Heart right ventricle (tissue), 16 donors: ENCODE measurements at regions not wholly inside any gene's neighbourhood (a gene's known extent, or its start where the extent isn't known, plus 50 kb on each side); places are given as distances from the start of the nearest gene placed in this dataset.
A peak's percentile ranks its signal among the peaks of the same experiment; 100 is the strongest.

Source experiments
- ATAC-seq, 8 donors: fragments of 200-7000 bp; cut with Tn5 transposase; one replicate each; pipeline ENCODE4 v1.9.1; 2020; ENCODE audit warnings: mild to moderate bottlenecking in 8 of 8, moderate library complexity in 8 of 8, moderate number of reproducible peaks in 1 of 8
- DNase-seq, 2 donors: peaks; one replicate each; pipeline ENCODE4 v3.0.0-alpha.2; 2020
- H3K27ac ChIP-seq, 10 donors: fragments of 200-600 bp; sonication (generic) in 2 of 10; one replicate each; pipeline versions ENCODE4 v1.5.0 to v1.8.0; 2020 to 2022; ENCODE audit warnings: mild to moderate bottlenecking in 3 of 10
- H3K27me3 ChIP-seq, 7 donors: fragments of 200-600 bp; one replicate each; pipeline ENCODE4 v1.8.0; 2021 to 2022; ENCODE audit warnings: mild to moderate bottlenecking in 2 of 7
- H3K36me3 ChIP-seq, 9 donors: fragments of 200-600 bp; sonication (generic) in 1 of 9; one replicate each; pipeline versions ENCODE4 v1.5.0 to v1.8.0; 2020 to 2022; ENCODE audit warnings: mild to moderate bottlenecking in 2 of 9
- H3K4me1 ChIP-seq, 9 donors: fragments of 200-600 bp; sonication (generic) in 1 of 9; one replicate each; pipeline versions ENCODE4 v1.5.0 to v1.8.0; 2020 to 2022; ENCODE audit warnings: mild to moderate bottlenecking in 4 of 9
- H3K4me3 ChIP-seq, 10 donors: fragments of 200-600 bp; sonication (generic) in 2 of 10; one replicate each; pipeline versions ENCODE4 v1.5.0 to v1.8.0; 2020 to 2022; ENCODE audit warnings: mild to moderate bottlenecking in 7 of 10, moderate library complexity in 2 of 10
- H3K9me3 ChIP-seq, 11 donors: fragments of 200-600 bp in 10 of 11; sonication (generic) in 2 of 11; one replicate each; pipeline versions ENCODE4 v1.5.0 to v1.8.0; 2013 to 2022; ENCODE audit warnings: mild to moderate bottlenecking in 2 of 11, control low read depth in 1 of 11, moderate library complexity in 1 of 11
- CTCF ChIP-seq, 9 donors: fragments of 200-600 bp; sonication (generic) in 2 of 9; IDR thresholded peaks; one replicate each; pipeline versions ENCODE4 v1.5.0 to v1.8.0; 2021 to 2022; ENCODE audit warnings: antibody characterized with exemption in 9 of 9, mild to moderate bottlenecking in 5 of 9, moderate library complexity in 1 of 9
- WGBS, 2 donors: extraction: QIAGEN DNeasy Blood & Tissue Kit; methylation state at CpG; one replicate each; pipeline ENCODE4 v1.1.7; 2013; ENCODE audit warnings: inconsistent platforms in 1 of 2; 5-methylcytosine and 5-hydroxymethylcytosine counted together
- intact Hi-C, 10 donors: fragments of 100-400 bp; cut with DNase I; formaldehyde crosslinking; loops; one replicate each; pipeline versions ENCODE4 v1.11.1 to v1.14.2; 2022
- donor health status: Arrhythmogenic right ventricular cardiomyopathy.
- donor health status: ischemic (EF 13 %, LVEDD 7.1; RV severe dilation, severe dysfunction).
- donor health status: healthy with polysubstance abuse.
- donor health status: DM: no; HTN: yes; CAD: no.
- donor health status: DM: no; HTN: no; CAD: no.
- donor health status: ischemic (EF 25% LVEDD 6.9; RV normal size, moderate dysfunction).
- donor health status: ischemic (EF 25% LVEDD 5.7; RV mildly dilated, moderate dysfunction).
- donor health status: healthy.
- donor health status: DM: yes; HTN: yes; CAD: no.
- donor health status: Ischemic cardiomyopathy.
- donor health status: ischemic (EF 35%, LVEDD 5.7; RV mildly dilated, moderate dysfunction).
- donor health status: nonischemic (EF 11% LVEDD 7.7; RV severe dilation, severe dysfunction).
- donor health status: DM: yes; HTN: yes; CAD: no.
- donor health status: PGD.
- donor health status: ischemic (EF 29% LVEDD 5.4; RV normal size, mild dysfunction).
- donor health status: nonischemic (EF 23%, LVEDD 6.1; RV moderate dilation, normal function).

- peak in 4 of 8 donors; percentile 20 to 89 (median 54) for ATAC-seq
These were observed 657.2 kb downstream of the TLE1 start for GRCh38 chr9:81032030-81032572.

GRCh38 chr9:81031422-81032029 lies 657.8 kb downstream of the TLE1 start:
- TF ChIP-seq CTCF (IDR thresholded peaks at IDR 0.05) = no peak
- WGBS, 2 donors = 85 to 86% methylated on average over 7 of the region's 7 CpGs
- Histone ChIP-seq H3K9me3 (no peaks in the 10 kb centered on the region), H3K36me3 (no peaks in the 10 kb centered on the region), H3K4me3 (no peak overlapping the region), H3K27ac (no peak overlapping the region), H3K4me1 (peaks cover 0 to 14% (median 0%) of the 10 kb centered on the region in 9 donors), H3K27me3 (no peaks in the 10 kb centered on the region)
- ATAC-seq (no peak), DNase-seq (no peak)
- intact Hi-C loops = no loop called here

More at GRCh38 chr9:81032030-81032572, 657.2 kb downstream of the TLE1 start:
- DNase-seq = peak in 1 of 2 donors; percentile 13
- Histone ChIP-seq H3K27me3 (no peaks in the 10 kb centered on the region), H3K27ac (no peak overlapping the region), H3K9me3 (no peaks in the 10 kb centered on the region), H3K4me3 (no peak overlapping the region), H3K36me3 (no peaks in the 10 kb centered on the region), H3K4me1 (peaks cover 0 to 14% (median 0%) of the 10 kb centered on the region in 9 donors)
- no peak for TF ChIP-seq CTCF (IDR thresholded peaks at IDR 0.05)
- WGBS, 2 donors = 52 to 54% methylated on average over 2 of the region's 2 CpGs
- intact Hi-C loops = no loop called here

GRCh38 chr9:81030027-81030426 lies 659.3 kb downstream of the TLE1 start:
- Histone ChIP-seq H3K4me1 (peaks cover 0 to 14% (median 0%) of the 10 kb centered on the region in 9 donors), H3K36me3 (no peaks in the 10 kb centered on the region), H3K4me3 (no peak overlapping the region), H3K27ac (no peak overlapping the region), H3K27me3 (no peaks in the 10 kb centered on the region), H3K9me3 (no peaks in the 10 kb centered on the region)
- intact Hi-C loops = no loop called here
- TF ChIP-seq CTCF (IDR thresholded peaks at IDR 0.05) = no peak
- DNase-seq (no peak), ATAC-seq (no peak)

GRCh38 chr9:81028504-81028903 lies 660.8 kb downstream of the TLE1 start:
- H3K4me3 ChIP-seq = no peak overlapping the region
- H3K9me3 ChIP-seq = no peaks in the 10 kb centered on the region
- whole genome bisulfite sequencing, 2 donors = 89% methylated on average over 4 of the region's 4 CpGs
- DNase-seq (no peak), ATAC-seq (no peak)
- H3K36me3 ChIP-seq = no peaks in the 10 kb centered on the region
- H3K27ac ChIP-seq = no peak overlapping the region
- TF ChIP-seq CTCF (IDR thresholded peaks at IDR 0.05) = no peak
- H3K27me3 ChIP-seq = no peaks in the 10 kb centered on the region
- H3K4me1 ChIP-seq = peaks cover 0 to 14% (median 0%) of the 10 kb centered on the region in 9 donors
- intact Hi-C loops = no loop called here
